ENCODE measurements at regions not wholly inside any gene's neighbourhood (a gene's known extent, or its start where the extent isn't known, plus 50 kb on each side); places are given as distances from the start of the nearest gene placed in this dataset.
A peak's percentile ranks its signal among the peaks of the same experiment; 100 is the strongest.

GRCh38 chr13:109917422-109917821, 131.0 kb upstream of the IRS2 start:
- TF ChIP-seq PPARA (CRISPR knock-in tag; IDR thresholded peaks at IDR 0.05; ENCODE audit: borderline replicate concordance), result no peak
- no peak for TF ChIP-seq ZNF565 (CRISPR knock-in tag; conservative IDR thresholded peaks at IDR 0.05; ENCODE audit: low read depth)
- peak; percentile 71 for TF ChIP-seq ISL1 (CRISPR knock-in tag; IDR thresholded peaks at IDR 0.05)
- TF ChIP-seq PATZ1 (CRISPR knock-in tag; IDR thresholded peaks at IDR 0.05; ENCODE audit: borderline replicate concordance), result no peak
- TF ChIP-seq, protein P1, sequence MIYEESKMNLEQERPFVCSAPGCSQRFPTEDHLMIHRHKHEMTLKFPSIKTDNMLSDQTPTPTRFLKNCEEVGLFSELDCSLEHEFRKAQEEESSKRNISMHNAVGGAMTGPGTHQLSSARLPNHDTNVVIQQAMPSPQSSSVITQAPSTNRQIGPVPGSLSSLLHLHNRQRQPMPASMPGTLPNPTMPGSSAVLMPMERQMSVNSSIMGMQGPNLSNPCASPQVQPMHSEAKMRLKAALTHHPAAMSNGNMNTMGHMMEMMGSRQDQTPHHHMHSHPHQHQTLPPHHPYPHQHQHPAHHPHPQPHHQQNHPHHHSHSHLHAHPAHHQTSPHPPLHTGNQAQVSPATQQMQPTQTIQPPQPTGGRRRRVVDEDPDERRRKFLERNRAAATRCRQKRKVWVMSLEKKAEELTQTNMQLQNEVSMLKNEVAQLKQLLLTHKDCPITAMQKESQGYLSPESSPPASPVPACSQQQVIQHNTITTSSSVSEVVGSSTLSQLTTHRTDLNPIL (CRISPR knock-in tag; IDR thresholded peaks at IDR 0.05; ENCODE audit: low read depth), result no peak
- ATAC-seq, result peak; percentile 76

- ATAC-seq, result no peak
- TF ChIP-seq RARB (CRISPR knock-in tag; IDR thresholded peaks at IDR 0.05), result no peak
- TF ChIP-seq, protein P1 (CRISPR knock-in tag; IDR thresholded peaks at IDR 0.05; ENCODE audit: low read depth), result no peak
- no peak for TF ChIP-seq CSRNP3 (CRISPR knock-in tag; IDR thresholded peaks at IDR 0.05)
- no peak for TF ChIP-seq ISL1 (CRISPR knock-in tag; IDR thresholded peaks at IDR 0.05)
- no peak for TF ChIP-seq ARNTL (CRISPR knock-in tag; IDR thresholded peaks at IDR 0.05; ENCODE audit: borderline replicate concordance, low read depth)
- TF ChIP-seq ESRRG (CRISPR knock-in tag; IDR thresholded peaks at IDR 0.05), result no peak
- TF ChIP-seq TCF4 (CRISPR knock-in tag; IDR thresholded peaks at IDR 0.05; ENCODE audit: borderline replicate concordance), result no peak
- TF ChIP-seq ZNF8 (CRISPR knock-in tag; IDR thresholded peaks at IDR 0.05), result no peak
- TF ChIP-seq PATZ1 (CRISPR knock-in tag; IDR thresholded peaks at IDR 0.05; ENCODE audit: borderline replicate concordance), result no peak
- TF ChIP-seq SNAI2 (CRISPR knock-in tag; IDR thresholded peaks at IDR 0.05), result no peak
These were observed 127.6 kb upstream of the IRS2 start for GRCh38 chr13:109913936-109914510.

DNA sequence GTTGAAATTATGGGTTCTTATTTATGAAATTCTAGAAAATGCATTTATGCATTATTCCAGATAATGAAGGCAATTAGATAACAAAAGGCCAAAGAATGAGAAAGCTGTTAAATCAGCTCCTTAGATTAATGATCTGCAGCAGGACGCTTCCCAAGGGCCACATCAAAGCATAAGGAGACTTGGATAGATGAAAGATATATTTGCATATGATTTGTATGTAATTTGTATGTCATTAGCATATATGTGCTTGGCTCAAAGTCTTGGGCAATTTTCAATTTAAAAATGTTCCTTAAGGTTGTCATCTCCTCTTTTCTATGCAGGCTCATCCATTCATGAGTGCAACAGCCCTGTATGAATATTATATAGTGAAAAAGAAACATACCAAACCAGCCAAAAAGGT, 126.8 kb upstream of the IRS2 start:
- no peak for ATAC-seq

More for the DNA sequence above, 126.8 kb upstream of the IRS2 start:
- no peak for TF ChIP-seq OSR1 (CRISPR knock-in tag; IDR thresholded peaks at IDR 0.05)
- no peak for TF ChIP-seq PPARA (CRISPR knock-in tag; IDR thresholded peaks at IDR 0.05; ENCODE audit: borderline replicate concordance)
- TF ChIP-seq SNAI2 (CRISPR knock-in tag; IDR thresholded peaks at IDR 0.05), result no peak
- TF ChIP-seq ARNTL (CRISPR knock-in tag; IDR thresholded peaks at IDR 0.05; ENCODE audit: borderline replicate concordance, low read depth), result no peak
- no peak for TF ChIP-seq PATZ1 (CRISPR knock-in tag; IDR thresholded peaks at IDR 0.05; ENCODE audit: borderline replicate concordance)
- TF ChIP-seq TCF4 (CRISPR knock-in tag; IDR thresholded peaks at IDR 0.05; ENCODE audit: borderline replicate concordance), result no peak
- TF ChIP-seq ZNF70 (CRISPR knock-in tag; IDR thresholded peaks at IDR 0.05), result no peak
- no peak for TF ChIP-seq ESRRG (CRISPR knock-in tag; IDR thresholded peaks at IDR 0.05)
- no peak for TF ChIP-seq CSDC2 (CRISPR knock-in tag; IDR thresholded peaks at IDR 0.05)
